RWPE1 (cell line): ENCODE measurements at regions not wholly inside any gene's neighbourhood (a gene's known extent, or its start where the extent isn't known, plus 50 kb on each side); places are given as distances from the start of the nearest gene placed in this dataset.

ENCODE experiments used
- CTCF ChIA-PET: fragments of 350-600 bp; sonication (Branson Sonifier 250); formaldehyde crosslinking; extraction: SDS; loops from one replicate; lab custom pipeline; 2021; lab: Yijun Ruan, JAX
- POLR2A ChIA-PET: fragments of 400-600 bp; formaldehyde crosslinking; extraction: SDS; loops from one replicate; lab custom pipeline; 2020; ENCODE audit warnings: antibody characterized with exemption; ENCODE audit not compliant: low non-redundant PET; lab: Yijun Ruan, JAX
- DNase-seq: peaks from one replicate; pipeline ENCODE4 v3.0.0; 2012; ENCODE audit warnings: low spot score
- H3K27ac ChIP-seq: fragments of 450-650 bp; 2 replicates; pipeline ENCODE4 v1.5.1; 2017
- CTCF ChIP-seq: fragments of 450-650 bp; conservative IDR thresholded peaks from 2 replicates; pipeline ENCODE4 v1.5.1; 2017; ENCODE audit warnings: low read depth, mild to moderate bottlenecking

GRCh38 chr18:54679318-54680149 is 88.5 kb downstream of the DYNAP start:
- POLR2A ChIA-PET = no interaction called here
- H3K27ac ChIP-seq = no peak overlapping the region
- DNase-seq = peak; percentile 43
- TF ChIP-seq CTCF = peak; percentile 62
- CTCF ChIA-PET = interaction anchor here (0.5 kb wide), 1 partner anchor 360 kb away, joined by 4 read pairs; no protein-coding TSS in a partner anchor

GRCh38 chr18:54684784-54685183 is 93.7 kb downstream of the DYNAP start:
- no peak for DNase-seq
- TF ChIP-seq CTCF = no peak
- ChIA-PET CTCF (no interaction called here), POLR2A (no interaction called here)
- no peak overlapping the region for H3K27ac ChIP-seq

- TF ChIP-seq CTCF = no peak
- DNase-seq = no peak
- ChIA-PET POLR2A (no interaction called here), CTCF (no interaction called here)
- no peak overlapping the region for H3K27ac ChIP-seq
Measured at GRCh38 chr18:54689319-54689718, 98.3 kb downstream of the DYNAP start.

- H3K27ac ChIP-seq = no peak overlapping the region
- ChIA-PET CTCF (no interaction called here), POLR2A (no interaction called here)
- TF ChIP-seq CTCF = no peak
- DNase-seq = no peak
Measured at GRCh38 chr18:54690198-54690597, 99.2 kb downstream of the DYNAP start.

- DNase-seq = no peak
- POLR2A ChIA-PET = no interaction called here
- TF ChIP-seq CTCF = no peak
- no peak overlapping the region for H3K27ac ChIP-seq
- CTCF ChIA-PET = interaction anchor here (0.6 to 1.0 kb wide), 2 partner anchors 59 to 83 kb away, joined by 3 read pairs; no protein-coding TSS in a partner anchor
Measured at GRCh38 chr18:54692463-54692862, 101.4 kb downstream of the DYNAP start.

- H3K27ac ChIP-seq = no peak overlapping the region
Measured at GRCh38 chr18:54696616-54697293, 105.7 kb downstream of the DYNAP start.

More at GRCh38 chr18:54696616-54697293, 105.7 kb downstream of the DYNAP start:
- POLR2A ChIA-PET = no interaction called here
- TF ChIP-seq CTCF = no peak
- DNase-seq = no peak
- CTCF ChIA-PET = no interaction called here
